Activated CD8-positive, alpha-beta memory T cell treated with anti-CD3 and anti-CD28 coated beads, Interleukin-2, amount 50 U/mL, for 24 hours (primary cell): ENCODE measurements at regions not wholly inside any gene's neighbourhood (a gene's known extent, or its start where the extent isn't known, plus 50 kb on each side); places are given as distances from the start of the nearest gene placed in this dataset.

Experiments used
- DNase-seq: peaks from one replicate; pipeline ENCODE4 v3.0.0-alpha.2; 2020; ENCODE audit errors: extremely low read depth

GRCh38 chr18:77572537-77572936 is 322.9 kb downstream of the GALR1 start:
- DNase-seq: no peak

- no peak for DNase-seq
Observed at GRCh38 chr18:77573571-77573970, 323.9 kb downstream of the GALR1 start.

GRCh38 chr18:77590943-77591515 is 341.4 kb downstream of the GALR1 start:
- no peak for DNase-seq

GRCh38 chr18:77597726-77598125 is 348.1 kb downstream of the GALR1 start:
- no peak for DNase-seq

- DNase-seq: no peak
Observed at GRCh38 chr18:77600674-77601073, 351.0 kb downstream of the GALR1 start.

- DNase-seq: no peak
Observed at GRCh38 chr18:77601567-77601966, 351.9 kb downstream of the GALR1 start.

GRCh38 chr18:77607087-77607486 is 357.4 kb downstream of the GALR1 start:
- DNase-seq: no peak

GRCh38 chr18:77608807-77609206 is 359.2 kb downstream of the GALR1 start:
- DNase-seq: no peak

GRCh38 chr18:77617694-77618093 is 368.0 kb downstream of the GALR1 start:
- no peak for DNase-seq

GRCh38 chr18:77619525-77619924 is 369.9 kb downstream of the GALR1 start:
- DNase-seq: no peak

- no peak for DNase-seq
Observed at GRCh38 chr18:77622009-77622692, 372.5 kb downstream of the GALR1 start.

- no peak for DNase-seq
Observed at GRCh38 chr18:77632758-77633157, 383.1 kb downstream of the GALR1 start.

- DNase-seq: no peak
Observed at GRCh38 chr18:77634494-77634893, 384.8 kb downstream of the GALR1 start.

- DNase-seq: no peak
Observed at GRCh38 chr18:77635451-77635850, 385.8 kb downstream of the GALR1 start.

GRCh38 chr18:77635858-77636257 is 386.2 kb downstream of the GALR1 start:
- no peak for DNase-seq

GRCh38 chr18:77645170-77645872 is 395.7 kb downstream of the GALR1 start:
- no peak for DNase-seq

GRCh38 chr18:77647472-77647871 is 397.8 kb downstream of the GALR1 start:
- DNase-seq: no peak

GRCh38 chr18:77648411-77648810 is 398.8 kb downstream of the GALR1 start:
- no peak for DNase-seq

- DNase-seq: no peak
Observed at GRCh38 chr18:77650799-77651385, 401.2 kb downstream of the GALR1 start.

GRCh38 chr18:77651441-77651840 is 401.8 kb downstream of the GALR1 start:
- DNase-seq: no peak

GRCh38 chr18:77653792-77654191 is 404.1 kb downstream of the GALR1 start:
- DNase-seq: no peak

GRCh38 chr18:77654302-77654701 is 404.7 kb downstream of the GALR1 start:
- DNase-seq: no peak
